GDM1 (cell line): ENCODE measurements at regions not wholly inside any gene's neighbourhood (a gene's known extent, or its start where the extent isn't known, plus 50 kb on each side); places are given as distances from the start of the nearest gene placed in this dataset.

Source experiments
- DNase-seq: peaks from one replicate; lab custom pipeline; 2025; lab: John Stamatoyannopoulos, UW

GRCh38 chr2:142259356-142259755 lies 128.5 kb upstream of the LRP1B start:
- DNase-seq: no peak

- no peak for DNase-seq
Observed at GRCh38 chr2:142254031-142254430, 123.2 kb upstream of the LRP1B start.

GRCh38 chr2:142241016-142241415 lies 110.2 kb upstream of the LRP1B start:
- DNase-seq: no peak

- DNase-seq: no peak
Observed at GRCh38 chr2:142236181-142236580, 105.4 kb upstream of the LRP1B start.

GRCh38 chr2:142234741-142235140 lies 103.9 kb upstream of the LRP1B start:
- no peak for DNase-seq

- DNase-seq: no peak
Observed at GRCh38 chr2:142223309-142223708, 92.5 kb upstream of the LRP1B start.

GRCh38 chr2:142222715-142223114 lies 91.9 kb upstream of the LRP1B start:
- DNase-seq: no peak

GRCh38 chr2:142220901-142221300 lies 90.1 kb upstream of the LRP1B start:
- DNase-seq: no peak

- DNase-seq: no peak
Observed at GRCh38 chr2:142220239-142220638, 89.4 kb upstream of the LRP1B start.

GRCh38 chr2:142218471-142218870 lies 87.7 kb upstream of the LRP1B start:
- no peak for DNase-seq

- no peak for DNase-seq
Observed at GRCh38 chr2:142217804-142218203, 87.0 kb upstream of the LRP1B start.

- no peak for DNase-seq
Observed at GRCh38 chr2:142200062-142200461, 69.2 kb upstream of the LRP1B start.

GRCh38 chr2:142199073-142199472 lies 68.3 kb upstream of the LRP1B start:
- no peak for DNase-seq

GRCh38 chr2:142190805-142191204 lies 60.0 kb upstream of the LRP1B start:
- DNase-seq: no peak

- no peak for DNase-seq
Observed at GRCh38 chr2:142189501-142189900, 58.7 kb upstream of the LRP1B start.

- DNase-seq: no peak
Observed at GRCh38 chr2:142188562-142188961, 57.7 kb upstream of the LRP1B start.

GRCh38 chr2:142180820-142181533 lies 50.2 kb upstream of the LRP1B start:
- DNase-seq: no peak
